ENCODE measurements at regions not wholly inside any gene's neighbourhood (a gene's known extent, or its start where the extent isn't known, plus 50 kb on each side); places are given as distances from the start of the nearest gene placed in this dataset.

- no peak overlapping the region for H3K4me3 ChIP-seq
- no peak for TF ChIP-seq EP300 (IDR thresholded peaks at IDR 0.05)
- TF ChIP-seq, protein P1, sequence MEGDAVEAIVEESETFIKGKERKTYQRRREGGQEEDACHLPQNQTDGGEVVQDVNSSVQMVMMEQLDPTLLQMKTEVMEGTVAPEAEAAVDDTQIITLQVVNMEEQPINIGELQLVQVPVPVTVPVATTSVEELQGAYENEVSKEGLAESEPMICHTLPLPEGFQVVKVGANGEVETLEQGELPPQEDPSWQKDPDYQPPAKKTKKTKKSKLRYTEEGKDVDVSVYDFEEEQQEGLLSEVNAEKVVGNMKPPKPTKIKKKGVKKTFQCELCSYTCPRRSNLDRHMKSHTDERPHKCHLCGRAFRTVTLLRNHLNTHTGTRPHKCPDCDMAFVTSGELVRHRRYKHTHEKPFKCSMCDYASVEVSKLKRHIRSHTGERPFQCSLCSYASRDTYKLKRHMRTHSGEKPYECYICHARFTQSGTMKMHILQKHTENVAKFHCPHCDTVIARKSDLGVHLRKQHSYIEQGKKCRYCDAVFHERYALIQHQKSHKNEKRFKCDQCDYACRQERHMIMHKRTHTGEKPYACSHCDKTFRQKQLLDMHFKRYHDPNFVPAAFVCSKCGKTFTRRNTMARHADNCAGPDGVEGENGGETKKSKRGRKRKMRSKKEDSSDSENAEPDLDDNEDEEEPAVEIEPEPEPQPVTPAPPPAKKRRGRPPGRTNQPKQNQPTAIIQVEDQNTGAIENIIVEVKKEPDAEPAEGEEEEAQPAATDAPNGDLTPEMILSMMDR (IDR thresholded peaks at IDR 0.05): no peak
- TF ChIP-seq POLR2AphosphoS5 (IDR thresholded peaks at IDR 0.05): no peak
- TF ChIP-seq POLR2A (IDR thresholded peaks at IDR 0.05): no peak
- no peak for DNase-seq (ENCODE audit: low spot score in 2 of 2)
- H3K36me3 ChIP-seq: no peaks in the 10 kb centered on the region
- 68% methylated on average over 4 of the region's 4 CpGs for WGBS
- H3K27ac ChIP-seq: no peak overlapping the region
- no peaks in the 10 kb centered on the region for H3K4me1 ChIP-seq
- peaks cover 12% of the 10 kb centered on the region for H3K27me3 ChIP-seq
- no peaks in the 10 kb centered on the region for H3K9me3 ChIP-seq
These were observed 57.3 kb upstream of the CPLX2 start for GRCh38 chr5:175813943-175814630.

GRCh38 chr5:175814691-175815090 lies 56.7 kb upstream of the CPLX2 start:
- no peak for DNase-seq (ENCODE audit: low spot score in 2 of 2)
- Histone ChIP-seq H3K27ac (no peak overlapping the region), H3K4me1 (no peaks in the 10 kb centered on the region), H3K4me3 (no peak overlapping the region), H3K27me3 (peaks cover 12% of the 10 kb centered on the region), H3K9me3 (no peaks in the 10 kb centered on the region), H3K36me3 (no peaks in the 10 kb centered on the region)
- 47% methylated on average over 10 of the region's 10 CpGs for WGBS
- no peak for TF ChIP-seq EP300 (IDR thresholded peaks at IDR 0.05)
- no peak for TF ChIP-seq POLR2AphosphoS5 (IDR thresholded peaks at IDR 0.05)
- TF ChIP-seq POLR2A (IDR thresholded peaks at IDR 0.05): no peak
- TF ChIP-seq, protein P1 (IDR thresholded peaks at IDR 0.05): no peak

DNA sequence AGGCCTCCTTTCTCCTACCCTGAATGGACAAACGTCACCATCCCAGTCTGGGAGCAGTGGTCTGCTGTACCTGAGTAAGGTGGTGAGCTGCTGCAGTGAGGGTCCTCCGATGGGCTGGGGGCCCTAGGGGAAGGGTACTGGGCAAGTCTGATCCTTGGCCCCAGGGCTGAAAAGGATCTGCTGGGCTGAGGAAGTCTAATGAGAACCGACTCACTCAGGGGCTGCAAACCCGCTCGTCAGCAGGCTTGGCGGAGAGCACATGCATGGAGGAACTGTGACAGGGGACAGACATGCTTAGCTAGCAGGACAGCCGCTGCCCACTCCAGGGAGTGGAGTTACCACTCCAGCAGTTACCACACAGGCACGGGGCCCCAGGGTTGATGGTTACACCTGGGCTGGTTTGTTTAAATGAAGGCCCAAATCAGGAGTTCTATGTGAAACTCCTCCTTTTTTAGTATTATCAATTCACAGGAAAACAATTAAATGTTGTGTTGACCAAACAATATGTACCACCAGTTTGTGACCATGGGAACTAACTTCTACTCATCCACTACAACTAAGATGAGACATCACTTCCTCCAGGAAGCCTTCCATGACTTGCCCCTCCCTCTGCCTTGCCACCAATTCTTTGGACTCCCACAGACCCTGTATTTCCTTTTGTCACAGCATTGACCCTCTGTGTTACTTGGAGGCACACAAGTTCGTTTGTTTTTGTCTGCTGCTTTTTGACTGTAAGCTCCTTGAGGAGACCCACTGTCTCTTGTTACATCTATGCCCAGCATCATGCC lies 56.1 kb upstream of the CPLX2 start:
- Histone ChIP-seq H3K27ac (no peak overlapping the region), H3K4me1 (no peaks in the 10 kb centered on the region), H3K27me3 (peaks cover 14% of the 10 kb centered on the region), H3K36me3 (no peaks in the 10 kb centered on the region), H3K9me3 (no peaks in the 10 kb centered on the region), H3K4me3 (no peak overlapping the region)
- 77% methylated on average over 8 of the region's 9 CpGs for WGBS
- TF ChIP-seq POLR2A (IDR thresholded peaks at IDR 0.05) (no peak), EP300 (IDR thresholded peaks at IDR 0.05) (no peak), POLR2AphosphoS5 (IDR thresholded peaks at IDR 0.05) (no peak)
- TF ChIP-seq, protein P1 (IDR thresholded peaks at IDR 0.05): no peak
- DNase-seq (ENCODE audit: low spot score in 2 of 2): no peak

DNA sequence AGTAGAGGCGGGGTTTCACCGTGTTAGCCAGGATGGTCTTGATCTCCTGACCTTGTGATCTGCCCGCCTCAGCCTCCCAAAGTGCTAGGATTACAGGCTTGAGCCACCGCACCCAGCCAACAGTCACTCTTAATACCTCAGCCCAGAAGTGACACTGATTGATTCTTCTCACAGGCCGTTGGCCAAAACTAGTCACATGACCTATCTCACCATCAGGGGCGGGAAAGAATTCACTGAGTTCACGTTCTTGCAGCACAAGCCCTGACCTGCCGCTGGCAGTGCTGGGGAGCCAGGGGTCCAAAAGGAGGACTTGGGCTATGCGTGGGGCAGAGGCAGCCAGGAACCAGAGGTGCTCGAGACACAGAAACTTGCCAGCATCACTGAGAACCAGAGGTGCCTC lies 55.0 kb upstream of the CPLX2 start:
- Histone ChIP-seq H3K4me3 (no peak overlapping the region), H3K9me3 (no peaks in the 10 kb centered on the region), H3K4me1 (no peaks in the 10 kb centered on the region), H3K27ac (no peak overlapping the region), H3K36me3 (no peaks in the 10 kb centered on the region), H3K27me3 (peaks cover 19% of the 10 kb centered on the region)
- no peak for TF ChIP-seq EP300 (IDR thresholded peaks at IDR 0.05)
- TF ChIP-seq POLR2AphosphoS5 (IDR thresholded peaks at IDR 0.05): no peak
- no peak for TF ChIP-seq POLR2A (IDR thresholded peaks at IDR 0.05)
- TF ChIP-seq, protein P1 (IDR thresholded peaks at IDR 0.05): no peak
- no peak for DNase-seq (ENCODE audit: low spot score in 2 of 2)
- 46% methylated on average over 9 of the region's 10 CpGs for WGBS

GRCh38 chr5:175819090-175819425 lies 52.3 kb upstream of the CPLX2 start:
- DNase-seq (ENCODE audit: low spot score in 2 of 2): no peak
- H3K27ac ChIP-seq: no peak overlapping the region
- H3K27me3 ChIP-seq: peaks cover 21% of the 10 kb centered on the region
- H3K4me3 ChIP-seq: no peak overlapping the region
- H3K4me1 ChIP-seq: no peaks in the 10 kb centered on the region
- no peaks in the 10 kb centered on the region for H3K9me3 ChIP-seq
- no peaks in the 10 kb centered on the region for H3K36me3 ChIP-seq
- WGBS: 88% methylated on average over 6 of the region's 6 CpGs
- no peak for TF ChIP-seq EP300 (IDR thresholded peaks at IDR 0.05)
- no peak for TF ChIP-seq POLR2AphosphoS5 (IDR thresholded peaks at IDR 0.05)
- TF ChIP-seq POLR2A (IDR thresholded peaks at IDR 0.05): no peak
- TF ChIP-seq, protein P1 (IDR thresholded peaks at IDR 0.05): no peak
